PC-9 (cell line): ENCODE measurements at regions not wholly inside any gene's neighbourhood (a gene's known extent, or its start where the extent isn't known, plus 50 kb on each side); places are given as distances from the start of the nearest gene placed in this dataset.

Source experiments
- BruUV-seq: library from RNA; stranded (reverse); fragments of 400-500 nt; replicated peaks from 2 replicates; lab custom pipeline; 2021; lab: Mats Ljungman, UMichigan
- CTCF ChIA-PET: fragments of 300-600 bp; sonication (Branson Sonifier 250); formaldehyde crosslinking; loops from one replicate; lab custom pipeline; 2022; ENCODE audit warnings: antibody characterized with exemption; lab: Charles Lee
- POLR2A ChIA-PET: fragments of 300-600 bp; sonication (Branson Sonifier 250); formaldehyde crosslinking; loops from one replicate; lab custom pipeline; 2022; ENCODE audit warnings: antibody characterized with exemption; ENCODE audit not compliant: unreplicated experiment; lab: Charles Lee
- DNase-seq, 2 experiments: peaks; one replicate each; pipeline versions ENCODE4 v3.0.0 to v3.0.0-alpha.2; 2015 to 2022; ENCODE audit warnings: mixed read lengths in 1 of 2
- H2AFZ ChIP-seq: fragments of 200-600 bp; sonication (generic); 2 replicates; pipeline ENCODE4 v1.8.1; 2017; ENCODE audit warnings: antibody characterized with exemption
- H3F3A ChIP-seq: fragments of 200-600 bp; sonication (generic); 2 replicates; pipeline ENCODE4 v1.8.1; 2017; ENCODE audit warnings: antibody characterized with exemption, mild to moderate bottlenecking, low read depth; ENCODE audit not compliant: insufficient read depth
- H3K27ac ChIP-seq: fragments of 200-600 bp; sonication (generic); 2 replicates; pipeline ENCODE4 v1.6.1; 2016; ENCODE audit warnings: mixed run types
- H3K27me3 ChIP-seq: fragments of 200-600 bp; sonication (generic); 2 replicates; pipeline ENCODE4 v1.6.1; 2016; ENCODE audit warnings: low read depth, mixed run types; ENCODE audit not compliant: insufficient read depth
- H3K36me3 ChIP-seq: fragments of 200-600 bp; sonication (generic); 2 replicates; pipeline ENCODE4 v1.6.1; 2016; ENCODE audit warnings: low read depth, mixed run types
- H3K4me1 ChIP-seq: fragments of 200-600 bp; sonication (generic); replicated peaks from 2 replicates; pipeline ENCODE4 v1.6.1; 2016; ENCODE audit warnings: mixed run types; ENCODE audit not compliant: insufficient read depth
- H3K4me2 ChIP-seq: fragments of 200-600 bp; sonication (generic); 2 replicates; pipeline ENCODE4 v1.6.1; 2017; ENCODE audit warnings: mixed run types
- H3K4me3 ChIP-seq: fragments of 200-600 bp; sonication (generic); 2 replicates; pipeline ENCODE4 v1.6.1; 2016; ENCODE audit warnings: mixed run types
- H3K79me2 ChIP-seq: fragments of 200-600 bp; sonication (generic); 2 replicates; pipeline ENCODE4 v1.6.1; 2017; ENCODE audit warnings: low read depth, mixed run types
- H3K9me2 ChIP-seq: fragments of 200-600 bp; sonication (generic); 2 replicates; pipeline ENCODE4 v1.8.1; 2017; ENCODE audit warnings: mild to moderate bottlenecking; ENCODE audit not compliant: insufficient read depth
- H3K9me3 ChIP-seq: fragments of 200-600 bp; sonication (generic); 2 replicates; pipeline ENCODE4 v1.8.1; 2016; ENCODE audit warnings: low read depth; ENCODE audit not compliant: insufficient read depth
- H4K20me1 ChIP-seq: fragments of 200-600 bp; sonication (generic); 2 replicates; pipeline ENCODE4 v1.8.1; 2017; ENCODE audit not compliant: insufficient read depth
- EZH2 ChIP-seq: fragments of 200-600 bp; sonication (generic); IDR thresholded peaks from 2 replicates; pipeline ENCODE4 v1.8.0; 2017; ENCODE audit warnings: antibody characterized with exemption, low read depth
- intact Hi-C: fragments of 100-400 bp; cut with micrococcal nuclease; formaldehyde crosslinking; loops from one replicate; pipeline ENCODE4 v1.10.0; 2022; ENCODE audit not compliant: unreplicated experiment
- TF ChIP-seq, protein P1 (sequence below): fragments of 200-600 bp; sonication (generic); conservative IDR thresholded peaks from 2 replicates; pipeline ENCODE4 v1.6.1; 2017; ENCODE audit warnings: mixed run types, antibody characterized with exemption, mild to moderate bottlenecking, moderate library complexity

DNA sequence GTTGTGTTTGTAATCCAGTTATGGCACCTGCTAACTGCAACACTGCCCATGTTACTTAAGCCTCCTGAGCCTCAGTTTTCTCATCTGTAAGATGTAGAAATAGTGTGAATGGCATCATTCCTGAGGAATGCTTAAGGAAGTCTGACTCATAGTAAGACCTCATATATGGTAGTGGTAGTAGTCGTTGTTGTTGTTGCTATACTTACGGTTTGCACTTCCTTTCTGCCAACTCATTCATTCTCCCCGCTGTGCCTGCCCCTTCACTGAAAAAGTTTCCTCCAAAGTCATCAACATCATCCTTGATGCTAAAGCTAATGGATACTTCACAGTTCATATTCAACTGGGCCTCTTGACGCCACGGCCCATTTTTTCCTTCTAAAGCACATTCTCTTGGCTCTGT lies 54.2 kb upstream of the SPANXN3 start:
- TF ChIP-seq, protein P1, sequence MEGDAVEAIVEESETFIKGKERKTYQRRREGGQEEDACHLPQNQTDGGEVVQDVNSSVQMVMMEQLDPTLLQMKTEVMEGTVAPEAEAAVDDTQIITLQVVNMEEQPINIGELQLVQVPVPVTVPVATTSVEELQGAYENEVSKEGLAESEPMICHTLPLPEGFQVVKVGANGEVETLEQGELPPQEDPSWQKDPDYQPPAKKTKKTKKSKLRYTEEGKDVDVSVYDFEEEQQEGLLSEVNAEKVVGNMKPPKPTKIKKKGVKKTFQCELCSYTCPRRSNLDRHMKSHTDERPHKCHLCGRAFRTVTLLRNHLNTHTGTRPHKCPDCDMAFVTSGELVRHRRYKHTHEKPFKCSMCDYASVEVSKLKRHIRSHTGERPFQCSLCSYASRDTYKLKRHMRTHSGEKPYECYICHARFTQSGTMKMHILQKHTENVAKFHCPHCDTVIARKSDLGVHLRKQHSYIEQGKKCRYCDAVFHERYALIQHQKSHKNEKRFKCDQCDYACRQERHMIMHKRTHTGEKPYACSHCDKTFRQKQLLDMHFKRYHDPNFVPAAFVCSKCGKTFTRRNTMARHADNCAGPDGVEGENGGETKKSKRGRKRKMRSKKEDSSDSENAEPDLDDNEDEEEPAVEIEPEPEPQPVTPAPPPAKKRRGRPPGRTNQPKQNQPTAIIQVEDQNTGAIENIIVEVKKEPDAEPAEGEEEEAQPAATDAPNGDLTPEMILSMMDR = no peak
- TF ChIP-seq EZH2 = no peak
- ChIA-PET POLR2A (no interaction called here), CTCF (no interaction called here)

DNA sequence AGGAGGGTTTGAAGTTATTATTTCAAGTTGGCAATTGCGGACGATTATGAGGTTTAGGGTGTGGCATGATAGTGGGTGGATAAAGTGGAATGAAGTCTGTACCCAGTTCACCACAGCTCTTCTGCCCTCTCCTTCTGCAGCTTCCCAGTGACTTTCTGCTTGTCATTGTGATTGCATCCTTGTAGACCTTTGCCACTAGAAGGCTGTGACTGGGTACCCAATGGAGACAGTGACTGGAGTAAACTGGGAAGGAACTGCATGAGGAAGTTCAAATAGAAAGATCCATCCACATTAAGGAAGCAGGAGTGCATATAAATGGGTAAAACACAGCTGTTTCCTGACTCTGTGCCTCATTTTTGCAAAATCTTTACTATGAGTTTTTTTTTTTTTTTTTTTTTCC lies 53.5 kb upstream of the SPANXN3 start:
- H3F3A ChIP-seq = no peaks in the 10 kb centered on the region
- no peak for DNase-seq
- H3K9me2 ChIP-seq = no peaks in the 10 kb centered on the region
- H3K27ac ChIP-seq = no peak overlapping the region
- ChIA-PET POLR2A (no interaction called here), CTCF (interaction anchor here (0.7 kb wide), 1 partner anchor 9 kb away, joined by 4 read pairs; no protein-coding TSS in a partner anchor)
- H3K79me2 ChIP-seq = no peaks in the 10 kb centered on the region
- TF ChIP-seq EZH2 = no peak
- TF ChIP-seq, protein P1 = no peak
- no peaks in the 10 kb centered on the region for H3K9me3 ChIP-seq
- no TSS peak for BruUV-seq
- H4K20me1 ChIP-seq = no peaks in the 10 kb centered on the region
- H3K27me3 ChIP-seq = no peaks in the 10 kb centered on the region
- H3K4me2 ChIP-seq = no peak overlapping the region
- no peaks in the 10 kb centered on the region for H3K36me3 ChIP-seq
- H3K4me3 ChIP-seq = no peak overlapping the region
- intact Hi-C loops = no loop called here
- no peaks in the 10 kb centered on the region for H3K4me1 ChIP-seq
- no peak overlapping the region for H2AFZ ChIP-seq

More for the DNA sequence above, 54.2 kb upstream of the SPANXN3 start:
- no peaks in the 10 kb centered on the region for H3K27me3 ChIP-seq
- no peaks in the 10 kb centered on the region for H4K20me1 ChIP-seq
- no peaks in the 10 kb centered on the region for H3K4me1 ChIP-seq
- H3K9me3 ChIP-seq = no peaks in the 10 kb centered on the region
- no peak overlapping the region for H3K27ac ChIP-seq
- H3K4me3 ChIP-seq = no peak overlapping the region
- no peaks in the 10 kb centered on the region for H3K79me2 ChIP-seq
- no peaks in the 10 kb centered on the region for H3K9me2 ChIP-seq
- intact Hi-C loops = no loop called here
- no peak overlapping the region for H3K4me2 ChIP-seq
- H2AFZ ChIP-seq = no peak overlapping the region
- no peak for DNase-seq
- no TSS peak for BruUV-seq
- H3F3A ChIP-seq = no peaks in the 10 kb centered on the region
- no peaks in the 10 kb centered on the region for H3K36me3 ChIP-seq

DNA sequence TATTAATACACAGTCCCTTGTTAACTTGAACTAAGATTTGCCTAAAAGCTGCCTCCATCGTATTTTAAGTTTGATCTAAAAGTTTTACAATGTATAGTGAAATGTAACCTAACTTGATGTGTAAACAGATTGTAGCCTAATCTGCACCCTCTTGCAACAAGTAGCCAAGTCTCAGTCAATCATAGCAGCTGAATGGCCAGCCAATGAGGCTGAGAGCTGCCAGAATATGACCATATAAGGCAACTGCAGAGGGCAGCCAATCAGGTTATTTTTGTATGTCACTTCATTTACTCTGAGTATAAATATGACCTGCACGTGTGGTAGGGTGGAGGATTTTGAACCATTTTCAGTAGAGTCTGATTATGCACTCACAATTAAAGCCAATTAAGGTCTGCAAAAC lies 51.2 kb upstream of the SPANXN3 start:
- Histone ChIP-seq H3F3A (no peaks in the 10 kb centered on the region), H3K9me3 (no peaks in the 10 kb centered on the region), H3K4me1 (no peaks in the 10 kb centered on the region), H4K20me1 (no peaks in the 10 kb centered on the region; the same call in 1 of the 2 replicates), H3K4me2 (no peak overlapping the region), H3K9me2 (no peaks in the 10 kb centered on the region), H3K27me3 (no peaks in the 10 kb centered on the region), H3K4me3 (no peak overlapping the region), H2AFZ (no peak overlapping the region), H3K79me2 (no peaks in the 10 kb centered on the region), H3K27ac (no peak overlapping the region), H3K36me3 (no peaks in the 10 kb centered on the region)
- TF ChIP-seq, protein P1 = no peak
- TF ChIP-seq EZH2 = no peak
- DNase-seq = no peak
- ChIA-PET CTCF (no interaction called here), POLR2A (no interaction called here)
- BruUV-seq = no TSS peak
- intact Hi-C loops = no loop called here
